Putamen (tissue), 1 donor: ENCODE measurements at regions not wholly inside any gene's neighbourhood (a gene's known extent, or its start where the extent isn't known, plus 50 kb on each side); places are given as distances from the start of the nearest gene placed in this dataset.
"Not testable (repeated sequence)": the region's sequence is repeated elsewhere in the genome, so short reads cannot be mapped to it uniquely, and the experiment has no call there.

Experiments
- DNase-seq: peaks from one replicate; pipeline ENCODE4 v3.0.0-alpha.2; 2016; ENCODE audit warnings: low spot score

GRCh38 chr1:234865171-234866006 is 255.4 kb upstream of the IRF2BP2 start:
- DNase-seq = no peak

GRCh38 chr1:234864116-234864515 is 254.1 kb upstream of the IRF2BP2 start:
- no peak for DNase-seq

GRCh38 chr1:234863551-234863971 is 253.6 kb upstream of the IRF2BP2 start:
- no peak for DNase-seq

GRCh38 chr1:234862944-234863515 is 253.1 kb upstream of the IRF2BP2 start:
- DNase-seq = peak; percentile 72

GRCh38 chr1:234862360-234862943 is 252.5 kb upstream of the IRF2BP2 start:
- peak; percentile 20 for DNase-seq

- DNase-seq = no peak
Measured at GRCh38 chr1:234861761-234862160, 251.8 kb upstream of the IRF2BP2 start.

- no peak for DNase-seq
Measured at GRCh38 chr1:234861024-234861620, 251.1 kb upstream of the IRF2BP2 start.

- DNase-seq = no peak
Measured at GRCh38 chr1:234858722-234859121, 248.7 kb upstream of the IRF2BP2 start.

- no peak for DNase-seq
Measured at GRCh38 chr1:234856845-234857245, 246.9 kb upstream of the IRF2BP2 start.

GRCh38 chr1:234855851-234856250 is 245.9 kb upstream of the IRF2BP2 start:
- no peak for DNase-seq

GRCh38 chr1:234854645-234855039 is 244.7 kb upstream of the IRF2BP2 start:
- no peak for DNase-seq

GRCh38 chr1:234853906-234854644 is 244.1 kb upstream of the IRF2BP2 start:
- DNase-seq = no peak

GRCh38 chr1:234852659-234853058 is 242.7 kb upstream of the IRF2BP2 start:
- no peak for DNase-seq

GRCh38 chr1:234851450-234852438 is 241.8 kb upstream of the IRF2BP2 start:
- no peak for DNase-seq

GRCh38 chr1:234849832-234850231 is 239.9 kb upstream of the IRF2BP2 start:
- no peak for DNase-seq

GRCh38 chr1:234848972-234849649 is 239.1 kb upstream of the IRF2BP2 start:
- DNase-seq = peak; percentile 49

GRCh38 chr1:234846813-234847212 is 236.8 kb upstream of the IRF2BP2 start:
- DNase-seq = not testable (repeated sequence)

- no peak for DNase-seq
Measured at GRCh38 chr1:234845836-234846235, 235.9 kb upstream of the IRF2BP2 start.

GRCh38 chr1:234845097-234845660 is 235.2 kb upstream of the IRF2BP2 start:
- DNase-seq = no peak

- no peak for DNase-seq
Measured at GRCh38 chr1:234844479-234845031, 234.6 kb upstream of the IRF2BP2 start.
